ENCODE measurements at regions not wholly inside any gene's neighbourhood (a gene's known extent, or its start where the extent isn't known, plus 50 kb on each side); places are given as distances from the start of the nearest gene placed in this dataset.

DNA sequence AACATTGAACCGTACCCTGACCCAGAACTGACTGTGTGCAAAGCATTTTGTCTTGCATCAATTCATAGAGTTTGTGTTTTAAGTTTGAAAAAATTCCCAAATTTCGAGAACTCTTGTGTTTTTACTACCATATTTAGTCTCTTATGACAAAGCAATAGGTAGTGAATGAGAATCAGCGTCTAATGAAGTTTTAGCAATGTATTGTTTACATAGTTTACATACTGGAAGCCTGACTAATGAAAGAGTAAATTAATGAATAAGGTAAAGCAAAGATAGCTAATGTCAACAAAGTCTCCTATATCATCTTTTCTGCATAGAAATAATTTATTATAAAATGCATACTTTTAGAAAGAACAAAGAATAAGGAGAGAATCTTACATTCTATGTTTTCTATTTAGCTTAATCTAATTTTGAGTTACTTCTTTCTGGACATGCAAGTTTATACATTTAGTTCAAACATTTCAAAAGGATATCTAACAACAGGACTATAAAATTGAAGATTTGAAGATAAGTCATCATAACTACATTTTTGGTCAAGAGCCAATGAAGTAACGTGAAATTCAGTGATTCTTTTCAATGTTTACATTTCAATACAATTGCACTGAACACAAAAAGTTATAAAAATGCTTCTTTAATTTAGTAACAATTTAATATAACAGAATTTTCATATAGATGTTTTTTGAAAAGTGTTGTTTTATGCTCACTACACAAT lies 1943.7 kb downstream of the NCAM2 start:
- no peaks in the 10 kb centered on the region for H3K23me2 ChIP-seq (ENCODE audit: low read depth, low read length)
- TF ChIP-seq EGR1 (IDR thresholded peaks at IDR 0.05; ENCODE audit: borderline replicate concordance, low read depth, low read length) (no peak), NRF1 (IDR thresholded peaks at IDR 0.05; ENCODE audit: low read depth, low read length) (no peak), NANOG (IDR thresholded peaks at IDR 0.05; ENCODE audit: insufficient read depth, low read depth, low read length, poor library complexity, severe bottlenecking) (no peak), KDM1A (IDR thresholded peaks at IDR 0.05; ENCODE audit: borderline replicate concordance, low read length) (no peak), SAP30 (IDR thresholded peaks at IDR 0.05; ENCODE audit: insufficient read depth, insufficient replicate concordance, low read length) (no peak), KDM4A (IDR thresholded peaks at IDR 0.05; ENCODE audit: low read depth, low read length, severe bottlenecking) (no peak)
- H4K5ac ChIP-seq (ENCODE audit: insufficient read length, low read depth, low read length), result no peak overlapping the region
- H2BK120ac ChIP-seq (replicated peaks; ENCODE audit: low read depth, low read length), result no peak overlapping the region
- no peaks in the 10 kb centered on the region for H3K79me2 ChIP-seq (ENCODE audit: control insufficient read depth in 1 of 2, insufficient read depth in 2 of 2, low read length in 2 of 2)
- H2AFZ ChIP-seq (ENCODE audit: low read length), result no peak overlapping the region
- H3K79me1 ChIP-seq (ENCODE audit: low read depth, low read length), result no peaks in the 10 kb centered on the region
- no peaks in the 10 kb centered on the region for H3K27me3 ChIP-seq (replicated peaks in 1 of 4; ENCODE audit: control insufficient read depth in 3 of 4, extremely low read depth in 1 of 4, insufficient read depth in 3 of 4, low read length in 3 of 4)
- H3K4me2 ChIP-seq (ENCODE audit: insufficient read depth in 1 of 2, low read depth in 2 of 2, low read length in 2 of 2), result no peak overlapping the region
- H2BK12ac ChIP-seq (ENCODE audit: low read depth, low read length), result no peak overlapping the region
- H3K27ac ChIP-seq (ENCODE audit: low read depth, low read length), result no peak overlapping the region
- H3K18ac ChIP-seq (ENCODE audit: extremely low read depth, low read length), result no peak overlapping the region
- H4K8ac ChIP-seq (ENCODE audit: extremely low read depth, insufficient read depth, low read length), result no peak overlapping the region
- no peak overlapping the region for H2BK5ac ChIP-seq (ENCODE audit: low read depth, low read length)
- H4K91ac ChIP-seq (replicated peaks; ENCODE audit: insufficient read length, low read length), result no peak overlapping the region
- H3K9me3 ChIP-seq (ENCODE audit: insufficient read depth in 2 of 2, low read depth in 1 of 2, low read length in 1 of 2), result no peaks in the 10 kb centered on the region
- 90% methylated on average over 4 of the region's 4 CpGs; no CpG with 5 or more reads in 1 of the 2 experiments for WGBS, 2 experiments (ENCODE audit: extremely low coverage in 1 of 2, insufficient coverage in 1 of 2, insufficient read length in 1 of 2, insufficient replicate concordance in 2 of 2, low coverage in 1 of 2, low lambda C conversion rate in 2 of 2, missing lambda C conversion rate in 1 of 2)
- no peak overlapping the region for H3K14ac ChIP-seq (ENCODE audit: insufficient read length)
- CTCF ChIA-PET (ENCODE audit: partially characterized antibody), result interaction anchor here (0.9 kb wide), 1 partner anchor 18 kb away, joined by 3 read pairs; no protein-coding TSS in a partner anchor
- H2AK5ac ChIP-seq (ENCODE audit: low read depth, low read length), result no peak overlapping the region
- H3K9ac ChIP-seq (replicated peaks in 1 of 4; ENCODE audit: extremely low read depth in 1 of 4, low read depth in 3 of 4, low read length in 3 of 4), result no peak overlapping the region
- no peaks in the 10 kb centered on the region for H3K4me1 ChIP-seq (replicated peaks in 1 of 4; ENCODE audit: control insufficient read depth in 3 of 4, insufficient read depth in 4 of 4, low read length in 3 of 4)
- DNase-seq (ENCODE audit: low read depth in 1 of 2, low spot score in 2 of 2) (no peak), FAIRE-seq (no peak)
- no peak overlapping the region for H2BK15ac ChIP-seq (ENCODE audit: low read length)
- H4K20me1 ChIP-seq (replicated peaks in 1 of 2; ENCODE audit: control insufficient read depth in 1 of 2, insufficient read depth in 2 of 2, low read length in 2 of 2), result no peaks in the 10 kb centered on the region
- H3K4ac ChIP-seq (replicated peaks; ENCODE audit: insufficient read length, low read depth, low read length), result no peak overlapping the region
- no peak overlapping the region for H3K4me3 ChIP-seq (ENCODE audit: extremely low read depth in 1 of 4, insufficient read depth in 2 of 4, low read depth in 3 of 4, low read length in 4 of 4)
- no peak overlapping the region for H2BK20ac ChIP-seq (ENCODE audit: low read length)
- no peak overlapping the region for H3K23ac ChIP-seq (ENCODE audit: insufficient read length)
- no peak overlapping the region for H3K56ac ChIP-seq (replicated peaks; ENCODE audit: insufficient read length, low read depth, low read length)
- H3K36me3 ChIP-seq (ENCODE audit: control insufficient read depth in 2 of 4, insufficient read depth in 4 of 4, low read length in 3 of 4), result no peaks in the 10 kb centered on the region
- POLR2A ChIA-PET (ENCODE audit: partially characterized antibody), result no interaction called here

Measured in H1 (cell line).